HFFc6 (cell line): ENCODE measurements at regions not wholly inside any gene's neighbourhood (a gene's known extent, or its start where the extent isn't known, plus 50 kb on each side); places are given as distances from the start of the nearest gene placed in this dataset.

Source experiments
- DNase-seq: peaks from one replicate; pipeline ENCODE4 v3.0.0-alpha.2; 2018
- H3K27ac Mint-ChIP-seq: 2 replicates; pipeline ENCODE4 v1.8.0; 2020; ENCODE audit warnings: mild to moderate bottlenecking, mixed read lengths
- H3K27me3 Mint-ChIP-seq: 2 replicates; pipeline ENCODE4 v1.8.0; 2021; ENCODE audit warnings: mild to moderate bottlenecking, moderate library complexity, mixed read lengths; ENCODE audit not compliant: insufficient read depth
- H3K36me3 Mint-ChIP-seq: 2 replicates; pipeline ENCODE4 v1.8.0; 2021; ENCODE audit warnings: low read depth, mixed read lengths
- H3K4me1 Mint-ChIP-seq: 2 replicates; pipeline ENCODE4 v1.8.0; 2020; ENCODE audit warnings: low read depth, mixed read lengths
- H3K4me3 Mint-ChIP-seq: 2 replicates; pipeline ENCODE4 v1.8.0; 2020; ENCODE audit warnings: mild to moderate bottlenecking, moderate library complexity, mixed read lengths
- H3K9me3 Mint-ChIP-seq: 2 replicates; pipeline ENCODE4 v1.8.0; 2020; ENCODE audit warnings: mild to moderate bottlenecking, mixed read lengths
- CTCF ChIP-seq: fragments of 200-600 bp; sonication (generic); IDR thresholded peaks from 2 replicates; pipeline ENCODE4 v1.5.0; 2021; ENCODE audit warnings: antibody characterized with exemption, mild to moderate bottlenecking

GRCh38 chr9:118711843-118712242, 657.4 kb downstream of the BRINP1 start:
- H3K36me3 Mint-ChIP-seq, result no peaks in the 10 kb centered on the region
- H3K4me1 Mint-ChIP-seq, result no peaks in the 10 kb centered on the region
- no peak for DNase-seq
- H3K27me3 Mint-ChIP-seq, result peaks cover 1% of the 10 kb centered on the region; the same call in 1 of the 2 replicates
- TF ChIP-seq CTCF, result no peak
- H3K4me3 Mint-ChIP-seq, result no peak overlapping the region
- no peak overlapping the region for H3K27ac Mint-ChIP-seq
- H3K9me3 Mint-ChIP-seq, result peaks cover 11% of the 10 kb centered on the region

- no peak overlapping the region for H3K4me3 Mint-ChIP-seq
- H3K27me3 Mint-ChIP-seq, result no peaks in the 10 kb centered on the region
- H3K27ac Mint-ChIP-seq, result no peak overlapping the region
- H3K36me3 Mint-ChIP-seq, result no peaks in the 10 kb centered on the region; the same call in 1 of the 2 replicates
- no peak for DNase-seq
- peaks cover 19% of the 10 kb centered on the region for H3K9me3 Mint-ChIP-seq
- H3K4me1 Mint-ChIP-seq, result no peaks in the 10 kb centered on the region
- no peak for TF ChIP-seq CTCF
Measured at GRCh38 chr9:118721276-118721675, 648.0 kb downstream of the BRINP1 start.

GRCh38 chr9:118721923-118722322, 647.3 kb downstream of the BRINP1 start:
- Mint-ChIP-seq H3K9me3 (peaks cover 23% of the 10 kb centered on the region), H3K4me1 (no peaks in the 10 kb centered on the region), H3K27ac (no peak overlapping the region), H3K36me3 (no peaks in the 10 kb centered on the region; the same call in 1 of the 2 replicates), H3K27me3 (no peaks in the 10 kb centered on the region), H3K4me3 (no peak overlapping the region)
- DNase-seq, result no peak
- no peak for TF ChIP-seq CTCF

- no peaks in the 10 kb centered on the region for H3K4me1 Mint-ChIP-seq
- H3K27ac Mint-ChIP-seq, result no peak overlapping the region
- TF ChIP-seq CTCF, result no peak
- H3K36me3 Mint-ChIP-seq, result no peaks in the 10 kb centered on the region; the same call in 1 of the 2 replicates
- H3K9me3 Mint-ChIP-seq, result peaks cover 51% of the 10 kb centered on the region
- no peak for DNase-seq
- no peaks in the 10 kb centered on the region for H3K27me3 Mint-ChIP-seq
- H3K4me3 Mint-ChIP-seq, result no peak overlapping the region
Measured at GRCh38 chr9:118729981-118730380, 639.3 kb downstream of the BRINP1 start.

GRCh38 chr9:118732998-118733397, 636.2 kb downstream of the BRINP1 start:
- no peak for TF ChIP-seq CTCF
- no peak overlapping the region for H3K27ac Mint-ChIP-seq
- no peaks in the 10 kb centered on the region for H3K4me1 Mint-ChIP-seq
- H3K36me3 Mint-ChIP-seq, result peaks cover 7% of the 10 kb centered on the region
- DNase-seq, result no peak
- no peak overlapping the region for H3K4me3 Mint-ChIP-seq
- no peaks in the 10 kb centered on the region for H3K27me3 Mint-ChIP-seq
- peaks cover 64% of the 10 kb centered on the region for H3K9me3 Mint-ChIP-seq

- TF ChIP-seq CTCF, result no peak
- no peaks in the 10 kb centered on the region for H3K4me1 Mint-ChIP-seq
- DNase-seq, result no peak
- no peak overlapping the region for H3K27ac Mint-ChIP-seq
- no peak overlapping the region for H3K4me3 Mint-ChIP-seq
- H3K9me3 Mint-ChIP-seq, result peaks cover 70% of the 10 kb centered on the region
- H3K36me3 Mint-ChIP-seq, result peaks cover 7% of the 10 kb centered on the region
- no peaks in the 10 kb centered on the region for H3K27me3 Mint-ChIP-seq
Measured at GRCh38 chr9:118734696-118735095, 634.5 kb downstream of the BRINP1 start.
